ENCODE measurements at regions not wholly inside any gene's neighbourhood (a gene's known extent, or its start where the extent isn't known, plus 50 kb on each side); places are given as distances from the start of the nearest gene placed in this dataset.

DNA sequence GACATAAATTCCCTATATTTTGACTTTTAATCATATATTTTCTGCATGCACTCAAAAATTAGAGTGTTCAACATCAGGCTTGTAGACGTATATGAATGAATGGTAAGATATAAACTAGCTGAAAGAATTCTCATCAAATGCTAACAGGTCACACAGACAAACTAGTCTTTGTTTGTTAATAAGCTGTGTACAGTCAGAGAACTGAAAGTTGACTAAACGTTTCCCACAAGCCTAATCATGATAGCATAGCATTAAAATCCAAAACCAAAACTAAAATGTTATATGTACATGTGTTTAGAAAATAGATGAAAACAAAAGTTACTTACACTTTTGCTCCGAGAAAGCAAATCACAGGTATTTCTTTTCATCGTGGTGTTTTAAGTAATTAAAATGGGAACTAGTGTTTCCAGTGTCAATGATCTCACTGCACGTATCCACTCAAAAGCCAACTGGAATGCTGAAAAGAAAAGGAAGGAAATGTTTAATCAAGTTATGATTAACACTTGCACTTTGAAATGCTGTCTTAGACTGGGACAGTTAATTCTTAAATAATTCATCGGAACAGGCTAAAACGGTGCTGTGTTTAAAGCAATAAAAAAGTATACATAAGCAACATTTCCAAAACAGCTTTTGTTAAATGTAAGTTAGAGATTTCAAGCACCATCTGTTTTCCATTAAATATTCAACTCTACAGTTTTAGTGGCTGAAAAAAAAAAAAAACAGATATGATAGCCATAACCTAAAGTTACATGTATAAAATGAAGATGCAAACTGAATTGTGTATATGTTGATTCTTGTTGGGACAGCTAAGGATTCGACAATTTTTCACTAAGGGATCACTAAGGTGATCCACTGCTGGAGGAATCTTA is 291.9 kb upstream of the PDE4D start:
- TF ChIP-seq, protein P1, sequence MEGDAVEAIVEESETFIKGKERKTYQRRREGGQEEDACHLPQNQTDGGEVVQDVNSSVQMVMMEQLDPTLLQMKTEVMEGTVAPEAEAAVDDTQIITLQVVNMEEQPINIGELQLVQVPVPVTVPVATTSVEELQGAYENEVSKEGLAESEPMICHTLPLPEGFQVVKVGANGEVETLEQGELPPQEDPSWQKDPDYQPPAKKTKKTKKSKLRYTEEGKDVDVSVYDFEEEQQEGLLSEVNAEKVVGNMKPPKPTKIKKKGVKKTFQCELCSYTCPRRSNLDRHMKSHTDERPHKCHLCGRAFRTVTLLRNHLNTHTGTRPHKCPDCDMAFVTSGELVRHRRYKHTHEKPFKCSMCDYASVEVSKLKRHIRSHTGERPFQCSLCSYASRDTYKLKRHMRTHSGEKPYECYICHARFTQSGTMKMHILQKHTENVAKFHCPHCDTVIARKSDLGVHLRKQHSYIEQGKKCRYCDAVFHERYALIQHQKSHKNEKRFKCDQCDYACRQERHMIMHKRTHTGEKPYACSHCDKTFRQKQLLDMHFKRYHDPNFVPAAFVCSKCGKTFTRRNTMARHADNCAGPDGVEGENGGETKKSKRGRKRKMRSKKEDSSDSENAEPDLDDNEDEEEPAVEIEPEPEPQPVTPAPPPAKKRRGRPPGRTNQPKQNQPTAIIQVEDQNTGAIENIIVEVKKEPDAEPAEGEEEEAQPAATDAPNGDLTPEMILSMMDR (conservative IDR thresholded peaks at IDR 0.05), result no peak
- no peak for TF ChIP-seq EZH2 (IDR thresholded peaks at IDR 0.05; ENCODE audit: low read depth)
